GM12865 (cell line): ENCODE measurements at regions not wholly inside any gene's neighbourhood (a gene's known extent, or its start where the extent isn't known, plus 50 kb on each side); places are given as distances from the start of the nearest gene placed in this dataset.

Experiments used
- DNase-seq: peaks from one replicate; pipeline ENCODE4 v3.0.0; 2010; ENCODE audit warnings: low read depth
- H3K4me3 ChIP-seq: 2 replicates; pipeline ENCODE4 v1.5.1; 2011; ENCODE audit warnings: mild to moderate bottlenecking, low read depth, low read length, control low read depth
- TF ChIP-seq, protein P1 (sequence below): IDR thresholded peaks from 2 replicates; pipeline ENCODE4 v1.5.1; 2011; ENCODE audit warnings: low read length, control low read depth, low read depth, inconsistent platforms; ENCODE audit not compliant: insufficient read depth; ENCODE audit errors: missing control alignments

DNA sequence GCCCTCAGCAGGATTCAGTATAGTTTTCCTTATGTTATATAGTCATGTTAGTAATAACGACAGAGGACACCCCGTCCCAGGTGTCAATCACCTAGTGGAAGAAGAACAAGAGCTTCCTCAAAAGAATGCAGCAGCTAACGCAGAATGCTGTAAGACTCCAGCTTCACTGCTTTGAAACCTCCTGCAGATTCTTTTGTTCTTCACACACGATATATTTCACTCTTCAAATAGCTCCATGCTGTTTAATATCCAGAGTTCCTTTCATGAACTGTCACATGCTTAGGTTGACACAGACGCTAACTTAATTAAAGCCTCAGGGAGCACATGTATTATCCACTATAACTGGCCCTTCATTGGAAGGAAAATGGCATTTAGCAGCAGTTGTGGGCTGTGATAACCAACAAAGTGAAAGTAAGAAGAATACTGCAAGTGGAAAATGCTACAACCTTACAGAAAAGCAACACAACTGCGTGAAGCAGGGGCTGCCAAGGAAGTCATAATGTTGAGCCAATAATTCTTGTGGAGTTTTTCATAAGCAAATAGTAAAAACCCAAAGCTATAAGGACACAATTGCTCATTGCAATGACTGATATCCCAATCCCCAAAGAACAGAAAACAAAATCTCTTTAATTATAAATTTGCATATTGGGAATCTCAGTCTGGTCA lies 387.5 kb downstream of the PLK2 start:
- TF ChIP-seq, protein P1, sequence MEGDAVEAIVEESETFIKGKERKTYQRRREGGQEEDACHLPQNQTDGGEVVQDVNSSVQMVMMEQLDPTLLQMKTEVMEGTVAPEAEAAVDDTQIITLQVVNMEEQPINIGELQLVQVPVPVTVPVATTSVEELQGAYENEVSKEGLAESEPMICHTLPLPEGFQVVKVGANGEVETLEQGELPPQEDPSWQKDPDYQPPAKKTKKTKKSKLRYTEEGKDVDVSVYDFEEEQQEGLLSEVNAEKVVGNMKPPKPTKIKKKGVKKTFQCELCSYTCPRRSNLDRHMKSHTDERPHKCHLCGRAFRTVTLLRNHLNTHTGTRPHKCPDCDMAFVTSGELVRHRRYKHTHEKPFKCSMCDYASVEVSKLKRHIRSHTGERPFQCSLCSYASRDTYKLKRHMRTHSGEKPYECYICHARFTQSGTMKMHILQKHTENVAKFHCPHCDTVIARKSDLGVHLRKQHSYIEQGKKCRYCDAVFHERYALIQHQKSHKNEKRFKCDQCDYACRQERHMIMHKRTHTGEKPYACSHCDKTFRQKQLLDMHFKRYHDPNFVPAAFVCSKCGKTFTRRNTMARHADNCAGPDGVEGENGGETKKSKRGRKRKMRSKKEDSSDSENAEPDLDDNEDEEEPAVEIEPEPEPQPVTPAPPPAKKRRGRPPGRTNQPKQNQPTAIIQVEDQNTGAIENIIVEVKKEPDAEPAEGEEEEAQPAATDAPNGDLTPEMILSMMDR, result no peak
- no peak for DNase-seq
- H3K4me3 ChIP-seq, result no peak overlapping the region

- TF ChIP-seq, protein P1, result no peak
- DNase-seq, result no peak
- H3K4me3 ChIP-seq, result no peak overlapping the region
Measured at GRCh38 chr5:58071566-58071965, 388.3 kb downstream of the PLK2 start.

- no peak for DNase-seq
- TF ChIP-seq, protein P1, result no peak
Measured at GRCh38 chr5:58069846-58070245, 390.0 kb downstream of the PLK2 start.

GRCh38 chr5:58069016-58069705 lies 390.7 kb downstream of the PLK2 start:
- no peak for DNase-seq
- no peak overlapping the region for H3K4me3 ChIP-seq
- TF ChIP-seq, protein P1, result no peak

More at GRCh38 chr5:58069846-58070245, 390.0 kb downstream of the PLK2 start:
- H3K4me3 ChIP-seq, result no peak overlapping the region

DNA sequence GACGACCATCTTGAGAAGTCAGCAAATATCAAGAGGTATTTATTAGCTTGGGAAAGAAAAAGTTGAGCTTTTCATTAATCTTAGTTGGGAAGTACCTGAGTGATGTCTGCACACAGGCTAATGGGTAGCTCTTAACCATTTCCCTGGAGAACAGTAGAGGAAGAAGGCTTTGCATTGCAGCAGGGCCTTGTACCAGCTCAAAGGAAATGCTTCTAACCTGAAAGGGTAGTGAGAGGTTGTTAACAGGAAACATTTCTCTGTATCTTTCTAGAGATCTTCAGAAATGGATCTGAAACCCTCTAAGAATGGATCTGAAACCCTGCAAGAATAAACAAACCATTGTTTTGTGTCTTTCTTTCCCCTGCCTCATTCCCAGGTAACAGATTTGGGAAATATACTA lies 393.3 kb downstream of the PLK2 start:
- TF ChIP-seq, protein P1, result no peak
- DNase-seq, result no peak
- no peak overlapping the region for H3K4me3 ChIP-seq

DNA sequence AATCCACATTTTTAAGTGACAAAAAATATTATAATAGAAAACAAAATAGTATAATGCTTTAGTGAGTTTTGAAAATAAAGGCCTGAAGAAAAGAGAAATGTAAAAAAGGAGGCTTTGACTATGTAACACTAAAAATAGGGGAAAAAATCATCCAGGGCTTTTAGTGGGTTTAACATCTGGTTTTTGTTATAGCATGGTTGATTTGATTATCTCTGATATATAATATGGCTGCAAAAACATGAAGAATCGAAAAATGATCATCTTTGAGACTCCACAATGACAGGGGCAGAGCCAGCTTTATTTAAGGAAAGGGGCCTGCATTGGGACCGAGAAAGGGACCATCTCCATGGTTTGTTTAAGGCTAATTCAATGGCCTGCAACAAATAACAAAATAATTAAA lies 393.8 kb downstream of the PLK2 start:
- no peak overlapping the region for H3K4me3 ChIP-seq
- DNase-seq, result no peak
- TF ChIP-seq, protein P1, result no peak
